ENCODE measurements at regions not wholly inside any gene's neighbourhood (a gene's known extent, or its start where the extent isn't known, plus 50 kb on each side); places are given as distances from the start of the nearest gene placed in this dataset.

DNA sequence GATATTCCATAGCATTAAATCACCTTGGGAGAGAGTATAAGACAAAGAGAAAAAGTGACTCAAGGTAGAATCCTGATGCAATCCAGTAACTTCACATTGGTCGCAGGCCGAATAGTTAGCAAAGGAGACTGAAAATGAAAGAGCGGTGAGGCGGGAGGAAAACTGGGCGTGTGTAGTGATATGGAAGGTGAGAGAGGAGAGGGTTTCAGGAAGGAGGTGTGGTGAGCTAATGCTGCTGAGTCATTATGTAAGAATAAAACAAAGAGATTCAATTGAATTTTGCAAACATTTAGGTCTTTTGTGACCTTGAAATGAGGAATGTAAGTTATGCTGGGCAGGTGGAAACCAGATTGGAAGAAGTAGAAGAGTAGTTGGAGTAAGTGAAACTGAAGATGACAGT lies 235.3 kb downstream of the C3orf38 start:
- Histone ChIP-seq H4K20me1 (ENCODE audit: insufficient read depth, low read length) (no peaks in the 10 kb centered on the region), H3F3A (ENCODE audit: insufficient read depth, low read length) (no peaks in the 10 kb centered on the region), H3K4me2 (ENCODE audit: low read depth, low read length) (peak overlapping the region; percentile 6; the same call in 1 of the 2 replicates), H3K36me3 (replicated peaks; ENCODE audit: insufficient read depth, low read length) (no peaks in the 10 kb centered on the region), H2AFZ (ENCODE audit: low read length) (peak overlapping the region; percentile 36; the same call in 1 of the 2 replicates), H3K4me3 (ENCODE audit: low read length) (no peak overlapping the region), H3K79me2 (ENCODE audit: low read length) (no peaks in the 10 kb centered on the region), H3K4me1 (ENCODE audit: low read length) (no peaks in the 10 kb centered on the region), H3K27me3 (replicated peaks; ENCODE audit: insufficient read depth, low read length) (no peaks in the 10 kb centered on the region), H3K9ac (ENCODE audit: low read length) (no peak overlapping the region), H3K27ac (ENCODE audit: low read length) (no peak overlapping the region), H3K9me2 (replicated peaks; ENCODE audit: insufficient read depth, low read length) (no peaks in the 10 kb centered on the region), H3K9me3 (replicated peaks; ENCODE audit: insufficient read depth, low read length) (no peaks in the 10 kb centered on the region)
- TF ChIP-seq EZH2 (optimal IDR thresholded peaks at IDR 0.05; ENCODE audit: low read depth, low read length): no peak
- TF ChIP-seq EZH2phosphoT487 (IDR thresholded peaks at IDR 0.05; ENCODE audit: low read length): no peak
- TF ChIP-seq, protein P1, sequence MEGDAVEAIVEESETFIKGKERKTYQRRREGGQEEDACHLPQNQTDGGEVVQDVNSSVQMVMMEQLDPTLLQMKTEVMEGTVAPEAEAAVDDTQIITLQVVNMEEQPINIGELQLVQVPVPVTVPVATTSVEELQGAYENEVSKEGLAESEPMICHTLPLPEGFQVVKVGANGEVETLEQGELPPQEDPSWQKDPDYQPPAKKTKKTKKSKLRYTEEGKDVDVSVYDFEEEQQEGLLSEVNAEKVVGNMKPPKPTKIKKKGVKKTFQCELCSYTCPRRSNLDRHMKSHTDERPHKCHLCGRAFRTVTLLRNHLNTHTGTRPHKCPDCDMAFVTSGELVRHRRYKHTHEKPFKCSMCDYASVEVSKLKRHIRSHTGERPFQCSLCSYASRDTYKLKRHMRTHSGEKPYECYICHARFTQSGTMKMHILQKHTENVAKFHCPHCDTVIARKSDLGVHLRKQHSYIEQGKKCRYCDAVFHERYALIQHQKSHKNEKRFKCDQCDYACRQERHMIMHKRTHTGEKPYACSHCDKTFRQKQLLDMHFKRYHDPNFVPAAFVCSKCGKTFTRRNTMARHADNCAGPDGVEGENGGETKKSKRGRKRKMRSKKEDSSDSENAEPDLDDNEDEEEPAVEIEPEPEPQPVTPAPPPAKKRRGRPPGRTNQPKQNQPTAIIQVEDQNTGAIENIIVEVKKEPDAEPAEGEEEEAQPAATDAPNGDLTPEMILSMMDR (IDR thresholded peaks at IDR 0.05; ENCODE audit: low read length): no peak
- peak; percentile 27 for DNase-seq

DNA sequence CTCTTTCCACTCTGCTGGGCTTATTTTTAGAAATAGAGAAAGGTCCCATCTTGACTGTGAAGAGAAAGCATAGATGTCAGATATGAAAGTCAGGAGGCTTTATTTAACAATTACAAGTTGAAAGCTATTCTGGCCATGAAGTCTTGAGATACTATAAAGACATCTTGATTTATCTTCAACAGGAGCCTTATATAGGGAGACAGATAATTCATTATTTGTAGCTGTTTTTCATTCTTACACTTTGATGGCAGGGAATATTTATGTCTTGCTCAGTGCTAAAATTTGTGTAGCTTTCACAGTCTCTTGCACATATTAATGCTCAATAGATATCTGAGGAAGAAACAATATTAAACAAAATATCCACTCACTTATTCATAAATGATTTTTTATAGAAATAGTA lies 248.8 kb downstream of the C3orf38 start:
- Histone ChIP-seq H3K9ac (ENCODE audit: low read length) (no peak overlapping the region), H3K36me3 (replicated peaks; ENCODE audit: insufficient read depth, low read length) (no peaks in the 10 kb centered on the region), H3K4me2 (ENCODE audit: low read depth, low read length) (no peak overlapping the region), H3K4me3 (ENCODE audit: low read length) (no peak overlapping the region), H3K9me3 (replicated peaks; ENCODE audit: insufficient read depth, low read length) (no peaks in the 10 kb centered on the region), H3K27me3 (replicated peaks; ENCODE audit: insufficient read depth, low read length) (no peaks in the 10 kb centered on the region), H3K27ac (ENCODE audit: low read length) (no peak overlapping the region), H4K20me1 (ENCODE audit: insufficient read depth, low read length) (no peaks in the 10 kb centered on the region), H3F3A (ENCODE audit: insufficient read depth, low read length) (no peaks in the 10 kb centered on the region), H3K9me2 (replicated peaks; ENCODE audit: insufficient read depth, low read length) (no peaks in the 10 kb centered on the region), H3K79me2 (ENCODE audit: low read length) (no peaks in the 10 kb centered on the region), H2AFZ (ENCODE audit: low read length) (no peak overlapping the region), H3K4me1 (ENCODE audit: low read length) (no peaks in the 10 kb centered on the region)
- DNase-seq: no peak
- TF ChIP-seq, protein P1 (IDR thresholded peaks at IDR 0.05; ENCODE audit: low read length): no peak
- no peak for TF ChIP-seq EZH2phosphoT487 (IDR thresholded peaks at IDR 0.05; ENCODE audit: low read length)
- no peak for TF ChIP-seq EZH2 (optimal IDR thresholded peaks at IDR 0.05; ENCODE audit: low read depth, low read length)

GRCh38 chr3:88403319-88403718 lies 253.6 kb downstream of the C3orf38 start:
- no peak for DNase-seq
- no peaks in the 10 kb centered on the region for H4K20me1 ChIP-seq (ENCODE audit: insufficient read depth, low read length)
- H3K9ac ChIP-seq (ENCODE audit: low read length): no peak overlapping the region
- TF ChIP-seq EZH2 (optimal IDR thresholded peaks at IDR 0.05; ENCODE audit: low read depth, low read length) (no peak), EZH2phosphoT487 (IDR thresholded peaks at IDR 0.05; ENCODE audit: low read length) (no peak)
- TF ChIP-seq, protein P1 (IDR thresholded peaks at IDR 0.05; ENCODE audit: low read length): no peak
- no peak overlapping the region for H3K4me2 ChIP-seq (ENCODE audit: low read depth, low read length)
- no peaks in the 10 kb centered on the region for H3K27me3 ChIP-seq (replicated peaks; ENCODE audit: insufficient read depth, low read length)
- H3K9me2 ChIP-seq (replicated peaks; ENCODE audit: insufficient read depth, low read length): no peaks in the 10 kb centered on the region
- no peaks in the 10 kb centered on the region for H3K9me3 ChIP-seq (replicated peaks; ENCODE audit: insufficient read depth, low read length)
- H3K4me1 ChIP-seq (ENCODE audit: low read length): no peaks in the 10 kb centered on the region
- no peaks in the 10 kb centered on the region for H3K36me3 ChIP-seq (replicated peaks; ENCODE audit: insufficient read depth, low read length)
- H3K79me2 ChIP-seq (ENCODE audit: low read length): no peaks in the 10 kb centered on the region
- H2AFZ ChIP-seq (ENCODE audit: low read length): no peak overlapping the region
- no peak overlapping the region for H3K4me3 ChIP-seq (ENCODE audit: low read length)
- no peak overlapping the region for H3K27ac ChIP-seq (ENCODE audit: low read length)
- no peaks in the 10 kb centered on the region for H3F3A ChIP-seq (ENCODE audit: insufficient read depth, low read length)

Measured in MM.1S (cell line).